ENCODE measurements at regions not wholly inside any gene's neighbourhood (a gene's known extent, or its start where the extent isn't known, plus 50 kb on each side); places are given as distances from the start of the nearest gene placed in this dataset.

DNA sequence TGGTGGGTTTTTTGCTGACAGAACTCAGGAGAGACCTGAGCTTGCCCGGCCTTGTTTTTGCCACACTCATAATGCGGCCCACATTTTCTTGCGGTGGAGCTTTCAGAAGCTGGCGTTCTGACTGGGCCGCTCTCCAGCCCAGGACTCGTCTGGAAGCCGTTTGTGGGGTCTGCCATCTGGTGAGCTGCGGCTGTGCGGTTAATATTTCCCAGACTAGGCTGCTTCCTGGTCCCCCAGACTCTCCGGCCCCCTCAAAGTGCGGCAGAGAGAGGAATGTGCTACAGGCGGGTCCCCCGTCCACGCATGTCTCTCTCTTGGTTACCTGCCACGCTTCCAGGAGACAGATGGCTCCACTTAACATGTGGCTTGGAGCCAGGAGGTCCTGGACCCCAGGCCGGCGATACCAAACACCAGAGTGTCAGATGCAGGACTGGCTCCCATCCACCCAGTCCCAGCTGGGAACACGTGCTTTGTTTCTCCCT lies 128.9 kb upstream of the PMEPA1 start:
- DNase-seq = no peak

DNA sequence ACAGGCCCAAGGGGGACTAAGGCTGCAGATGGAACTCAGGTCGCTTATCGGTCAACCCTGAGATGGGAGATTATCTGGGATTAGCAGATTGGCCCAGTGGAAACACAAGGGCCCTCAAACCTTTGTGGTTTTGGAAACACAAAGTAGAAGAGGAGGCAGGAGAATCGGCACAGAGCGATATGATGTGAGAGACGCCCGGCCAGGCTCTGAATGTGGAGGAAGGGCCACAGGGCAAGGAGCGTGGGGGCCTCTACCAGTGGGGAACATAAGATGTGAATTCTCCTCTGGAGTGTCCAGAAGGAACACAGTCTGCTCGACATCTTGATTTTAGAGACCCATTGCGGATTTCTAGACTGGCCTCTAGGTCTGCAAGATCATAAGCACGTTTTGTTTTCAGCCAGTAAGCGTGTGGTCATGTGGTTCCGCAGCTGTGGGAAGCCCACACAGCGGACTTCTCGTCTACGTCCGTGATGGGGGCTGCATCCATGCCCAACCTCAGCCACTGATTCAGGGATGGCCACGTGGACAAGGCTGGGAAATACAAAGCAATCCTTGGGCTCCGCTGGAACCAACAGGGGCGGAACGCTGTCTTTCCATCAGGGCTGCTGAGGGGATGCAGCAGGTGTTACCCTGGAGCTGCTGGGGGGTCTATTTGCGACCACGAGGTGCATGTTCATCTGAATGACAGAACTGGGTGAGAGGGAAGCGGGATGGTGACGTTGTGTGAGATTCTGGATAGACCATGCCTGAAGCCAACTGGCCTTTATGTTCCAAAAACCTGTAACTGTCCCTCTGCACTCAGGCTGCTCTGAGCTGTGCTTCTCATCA lies 127.6 kb upstream of the PMEPA1 start:
- DNase-seq = no peak

DNA sequence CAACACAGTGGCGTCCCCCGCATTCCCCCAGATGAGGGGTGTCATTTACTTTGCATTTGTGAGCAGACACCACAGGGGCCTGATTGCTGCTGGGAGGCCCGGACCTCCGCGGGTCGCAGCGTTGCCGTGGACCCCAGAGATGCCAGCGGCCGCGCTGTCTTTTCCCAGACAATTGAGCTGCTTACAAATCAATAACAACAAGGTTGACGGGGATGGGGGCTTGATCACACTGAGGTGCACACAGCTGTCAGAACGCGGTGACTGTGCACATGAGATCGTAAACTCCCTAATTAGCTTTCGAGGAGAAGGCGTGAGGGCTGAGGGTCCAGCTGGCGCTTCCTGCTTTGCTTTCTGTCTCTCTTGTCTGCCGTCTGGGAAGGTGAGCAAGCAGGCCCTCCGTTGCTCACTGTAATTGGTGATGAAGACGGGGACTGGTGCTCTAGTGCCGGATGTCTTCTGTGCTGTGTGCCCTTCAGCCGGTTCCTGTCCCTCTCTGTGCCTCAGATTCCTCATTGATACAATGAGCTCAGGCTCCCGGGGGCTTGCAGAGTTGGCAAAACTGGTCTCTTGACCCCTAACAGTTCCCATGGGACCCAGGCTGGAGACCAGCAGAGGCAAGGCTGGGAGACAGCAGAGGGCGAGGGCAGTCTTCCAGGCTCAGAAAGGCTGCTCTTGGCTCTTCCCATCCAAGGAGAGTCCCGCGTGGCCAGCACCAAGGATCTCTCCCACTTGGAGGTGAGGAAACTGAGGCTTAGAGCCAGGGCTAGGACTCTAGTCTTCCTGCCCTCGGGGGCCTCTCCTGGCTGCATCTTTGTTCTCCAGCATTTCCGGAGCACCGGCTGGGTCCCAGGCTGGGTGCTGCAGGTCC lies 126.0 kb upstream of the PMEPA1 start:
- DNase-seq = no peak

DNA sequence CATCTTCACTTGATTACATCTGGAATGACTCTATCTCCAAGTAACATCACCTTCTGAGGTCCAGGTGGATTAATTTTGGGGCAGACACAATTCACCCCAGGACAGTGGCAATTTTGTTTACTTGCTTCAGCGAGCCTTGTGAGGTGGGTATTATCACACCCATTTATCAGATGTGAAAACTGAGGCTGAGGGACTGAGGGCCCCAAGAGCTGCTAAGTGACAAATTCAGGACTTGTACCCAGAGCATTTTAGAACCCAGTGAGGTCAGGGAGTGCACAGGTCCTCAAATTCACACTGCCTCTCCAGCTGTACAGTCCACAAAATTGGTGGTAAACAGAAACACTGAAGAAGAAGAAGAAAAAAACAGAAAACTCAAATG lies 125.2 kb upstream of the PMEPA1 start:
- DNase-seq = no peak

DNA sequence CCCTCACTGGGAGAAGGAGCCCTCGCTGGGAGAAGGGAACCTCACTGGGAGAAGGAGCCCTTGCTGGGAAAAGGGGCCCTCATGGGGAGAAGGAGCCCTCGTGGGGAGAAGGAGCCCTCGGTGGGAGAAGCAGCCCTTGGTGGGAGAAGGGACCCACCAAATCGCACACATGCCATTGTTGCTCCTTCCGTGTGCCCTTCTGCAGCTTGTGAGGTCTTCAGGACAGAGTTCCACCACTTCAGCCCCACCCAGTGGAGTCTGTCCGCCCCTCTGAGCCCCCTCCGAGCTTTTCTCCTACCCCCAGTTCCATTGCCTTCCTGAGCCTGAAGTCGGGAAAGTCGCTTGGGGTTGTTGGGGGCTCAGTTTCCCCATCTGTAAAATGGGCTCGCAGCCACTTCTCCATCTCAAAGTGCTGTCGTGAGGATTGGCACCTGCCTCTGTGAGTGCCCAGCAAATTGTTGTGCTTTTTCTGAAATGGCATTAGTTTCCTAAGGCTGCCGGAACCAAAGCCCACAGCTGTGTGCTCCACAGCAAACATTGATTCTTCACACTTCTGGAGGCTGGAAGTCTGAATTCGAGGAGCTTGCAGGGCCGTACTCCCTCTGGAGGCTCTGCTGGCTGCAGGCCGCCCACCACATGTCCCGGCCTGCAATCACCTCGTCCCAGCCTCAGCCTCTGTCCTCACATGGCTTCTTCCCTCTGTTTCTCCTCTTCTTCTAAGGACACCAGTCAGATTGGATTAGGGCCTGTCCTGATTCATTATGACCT lies 124.7 kb upstream of the PMEPA1 start:
- no peak for DNase-seq

DNA sequence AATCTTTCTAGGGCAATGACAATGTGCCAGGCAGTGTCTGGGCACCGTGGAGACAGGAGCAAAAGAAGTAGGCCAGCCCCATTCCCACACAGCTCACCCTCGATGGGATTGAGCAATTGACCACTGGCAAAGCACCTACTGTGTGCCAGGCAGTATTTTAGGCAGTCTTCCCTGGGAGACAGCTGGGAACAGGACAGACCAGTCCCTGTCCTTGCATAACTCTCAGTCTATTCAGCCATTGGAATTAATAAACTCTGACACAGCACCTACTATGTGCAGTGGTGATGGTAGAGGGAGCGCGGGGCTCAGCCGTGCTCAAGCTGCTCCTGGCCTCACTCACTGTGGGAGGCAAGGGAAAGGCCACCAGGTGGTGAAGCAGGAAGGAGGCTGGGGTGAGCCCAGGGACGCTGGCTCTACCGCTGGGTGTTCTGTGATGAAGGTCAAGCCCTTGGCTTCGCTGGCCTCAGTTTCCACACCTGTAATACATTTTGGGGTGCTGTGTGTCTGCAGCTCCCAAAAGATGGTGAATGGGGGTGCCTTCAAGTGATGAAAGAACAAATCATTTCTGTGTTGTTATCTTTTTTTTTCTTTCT lies 122.3 kb upstream of the PMEPA1 start:
- no peak for DNase-seq

DNA sequence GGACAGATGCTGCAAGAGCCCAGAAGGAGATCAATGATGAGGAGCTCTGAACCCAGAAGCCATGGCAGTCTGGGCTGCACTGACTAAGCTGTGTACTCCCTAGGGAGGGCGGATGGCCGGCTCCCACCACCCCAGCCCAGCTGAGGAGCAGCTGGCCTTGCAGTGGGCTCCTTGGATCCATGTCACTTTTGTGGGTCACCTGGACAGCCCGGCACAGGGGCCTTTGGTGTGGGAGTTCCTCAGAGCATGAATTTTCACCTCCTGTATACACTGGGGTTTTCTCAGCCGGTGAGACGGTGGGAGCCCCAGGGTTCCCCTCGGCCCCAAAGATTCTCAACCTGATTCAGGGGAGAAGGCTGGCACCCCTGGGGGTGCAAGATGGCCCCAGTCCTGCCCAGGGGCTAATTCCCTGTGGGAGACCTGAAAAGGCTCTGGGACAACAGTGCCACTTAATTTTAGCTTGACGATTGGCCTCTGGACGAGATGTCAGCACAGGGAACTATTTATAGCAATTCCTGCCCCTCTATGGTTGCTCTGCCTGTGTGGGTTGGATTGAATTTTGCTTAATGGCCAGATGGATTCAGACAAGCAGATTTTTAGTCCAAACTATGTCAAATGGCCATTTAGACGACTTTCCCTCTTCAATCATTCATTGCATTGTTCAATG lies 121.6 kb upstream of the PMEPA1 start:
- no peak for DNase-seq

DNA sequence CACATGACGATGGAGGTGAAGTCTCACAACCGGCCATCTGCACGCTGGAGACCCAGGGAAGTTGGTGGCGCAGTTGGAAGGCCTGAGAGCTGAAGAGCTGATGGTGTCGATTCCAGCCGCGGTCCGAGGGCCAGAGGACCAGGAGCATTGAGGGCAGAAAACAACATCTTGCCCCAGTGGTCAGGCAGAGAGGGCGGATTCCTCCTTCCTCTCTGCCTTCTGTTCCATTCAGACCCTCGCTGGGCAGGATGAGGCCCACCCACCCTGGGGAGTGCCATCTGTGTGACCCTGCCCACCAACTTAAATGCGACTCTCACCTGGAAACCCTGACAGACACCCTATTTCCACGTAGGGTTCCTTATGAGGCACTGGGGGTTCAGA lies 120.7 kb upstream of the PMEPA1 start:
- no peak for DNase-seq

DNA sequence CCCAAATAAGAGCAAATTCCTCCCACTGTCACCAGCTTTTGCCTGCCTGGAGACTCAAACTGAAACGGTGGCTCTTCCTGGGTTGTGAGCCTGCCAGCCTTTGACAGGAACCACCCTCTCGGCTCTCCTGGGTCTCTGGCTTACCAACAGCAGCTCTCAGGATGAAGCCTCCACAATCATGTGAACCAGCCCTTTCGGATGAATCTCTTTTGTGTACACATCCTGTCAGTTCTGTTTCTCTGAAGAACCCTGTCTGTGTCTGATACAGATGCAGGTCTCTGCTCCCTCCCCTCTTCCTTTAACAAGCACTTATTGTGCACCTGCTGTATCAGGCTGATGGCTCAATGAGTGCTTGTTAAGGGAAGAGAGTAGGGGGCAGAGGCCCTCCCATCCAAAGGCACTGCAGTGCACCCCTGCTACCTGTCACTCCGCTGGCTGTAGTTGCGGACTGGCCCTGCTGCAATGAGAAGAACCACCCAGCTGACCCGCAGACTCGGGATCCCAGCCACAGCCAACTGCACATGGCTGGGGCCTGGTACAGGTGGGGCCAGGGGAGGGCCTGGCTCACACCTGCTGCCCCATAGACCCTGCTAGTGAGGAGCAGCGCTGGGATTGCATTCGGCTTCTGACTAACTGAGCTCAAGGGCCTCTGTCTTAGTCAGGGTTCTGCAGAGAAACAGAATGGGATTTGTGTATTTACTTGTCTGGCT lies 120.1 kb upstream of the PMEPA1 start:
- no peak for DNase-seq

DNA sequence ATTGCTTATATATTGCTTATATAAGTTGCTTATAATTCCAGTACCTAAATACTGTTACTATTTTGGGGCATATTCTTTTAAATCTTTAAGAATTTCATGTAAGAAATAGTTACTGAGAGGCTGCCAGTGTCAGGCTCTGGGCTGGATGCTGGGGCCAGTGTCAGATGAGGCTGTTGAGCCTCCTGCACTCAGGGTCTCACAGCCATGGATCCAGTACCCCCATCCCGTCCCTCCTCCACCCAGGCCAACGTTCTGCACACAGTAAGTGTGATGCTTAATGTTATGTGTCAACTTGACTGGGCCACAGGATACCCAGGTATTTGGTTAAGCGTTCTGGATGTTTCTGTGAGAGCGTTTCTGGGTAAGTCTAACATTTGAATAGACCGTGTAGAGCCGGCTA lies 119.5 kb upstream of the PMEPA1 start:
- no peak for DNase-seq

DNA sequence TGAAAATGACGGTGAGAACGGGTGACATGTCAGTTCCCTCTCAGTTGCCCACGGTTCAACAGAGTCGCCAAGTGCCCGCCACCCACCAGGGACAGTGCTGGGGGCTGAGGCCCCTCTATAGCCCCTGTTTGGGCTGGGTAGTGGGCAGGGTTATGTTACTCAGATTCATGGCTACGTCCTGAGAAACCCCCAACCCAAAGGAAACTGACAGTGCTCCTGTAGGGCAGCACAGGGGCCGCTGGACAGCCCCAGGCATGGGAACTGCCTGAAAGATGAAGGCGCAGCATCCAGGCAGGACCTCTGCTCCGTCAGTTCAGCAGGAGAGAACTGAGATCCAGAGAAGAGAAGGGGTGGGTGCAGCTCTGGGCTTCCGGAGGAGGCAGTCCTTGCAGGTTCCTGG lies 118.9 kb upstream of the PMEPA1 start:
- no peak for DNase-seq

DNA sequence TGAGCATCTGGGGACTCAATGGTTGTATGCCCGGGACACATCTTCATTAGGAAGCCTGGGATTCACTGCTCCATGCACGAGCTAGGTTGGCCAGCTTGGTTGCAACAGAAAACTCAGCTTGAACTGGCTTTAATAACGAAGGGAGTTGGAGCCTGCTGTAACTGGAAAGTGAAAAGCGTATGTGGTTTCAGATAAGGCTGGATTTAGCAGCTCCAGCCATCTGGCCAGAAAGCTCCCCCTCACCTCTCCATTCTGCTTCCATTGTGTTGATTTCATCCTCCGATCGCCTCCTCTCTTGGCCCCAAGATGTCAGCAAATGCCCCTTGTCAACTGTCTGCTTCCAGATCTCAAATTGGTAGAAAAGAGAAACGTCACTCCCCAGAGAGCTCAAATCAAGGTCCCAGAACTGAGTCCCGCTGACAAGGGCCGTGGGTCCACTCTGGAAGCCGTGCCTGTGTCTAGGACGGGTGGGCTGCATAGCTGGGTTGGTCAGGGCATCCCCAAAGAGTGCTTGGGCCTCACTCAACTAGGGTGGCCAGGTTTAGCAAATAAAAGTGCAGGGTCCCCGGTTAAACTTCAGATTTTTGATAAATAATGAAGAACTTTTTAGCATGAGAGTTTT lies 117.0 kb upstream of the PMEPA1 start:
- no peak for DNase-seq

DNA sequence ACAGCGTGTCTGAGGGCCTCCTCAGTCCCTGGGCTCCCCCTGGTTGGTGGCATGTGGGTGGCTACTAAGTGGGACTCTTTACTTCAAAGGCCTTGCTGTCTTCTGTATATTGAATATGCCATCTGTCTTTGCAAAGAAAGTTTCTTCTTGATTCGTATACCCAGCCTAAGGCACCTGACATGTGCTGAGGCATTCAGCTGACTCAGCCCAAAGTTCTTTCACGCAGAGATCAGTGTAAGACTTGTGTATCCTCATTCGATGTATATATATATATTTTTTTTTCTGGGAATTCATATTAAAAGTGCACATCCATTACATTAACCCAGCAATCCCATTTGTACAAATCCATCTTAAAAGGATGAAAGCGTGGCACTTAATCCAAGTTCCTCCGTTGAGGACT lies 115.1 kb upstream of the PMEPA1 start:
- no peak for DNase-seq

DNA sequence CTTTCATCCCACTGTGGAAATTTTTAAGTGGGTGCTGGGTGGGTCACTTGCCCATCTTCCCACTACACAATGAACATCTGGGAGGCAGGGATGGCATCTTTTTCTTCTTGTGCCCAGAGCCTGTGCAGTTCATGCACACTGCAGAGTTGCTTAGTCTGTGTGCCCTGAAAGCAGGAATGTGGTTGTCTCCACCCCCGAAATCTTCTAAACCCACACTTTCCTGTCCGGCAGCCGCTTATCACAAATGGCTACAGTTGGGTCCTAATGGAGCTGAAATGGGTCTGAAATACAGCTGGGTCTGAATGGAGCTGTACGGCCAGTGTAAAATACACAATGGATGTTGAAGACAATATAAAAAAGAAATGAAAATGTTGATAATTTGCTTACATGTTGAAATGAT lies 112.1 kb upstream of the PMEPA1 start:
- DNase-seq = no peak

DNA sequence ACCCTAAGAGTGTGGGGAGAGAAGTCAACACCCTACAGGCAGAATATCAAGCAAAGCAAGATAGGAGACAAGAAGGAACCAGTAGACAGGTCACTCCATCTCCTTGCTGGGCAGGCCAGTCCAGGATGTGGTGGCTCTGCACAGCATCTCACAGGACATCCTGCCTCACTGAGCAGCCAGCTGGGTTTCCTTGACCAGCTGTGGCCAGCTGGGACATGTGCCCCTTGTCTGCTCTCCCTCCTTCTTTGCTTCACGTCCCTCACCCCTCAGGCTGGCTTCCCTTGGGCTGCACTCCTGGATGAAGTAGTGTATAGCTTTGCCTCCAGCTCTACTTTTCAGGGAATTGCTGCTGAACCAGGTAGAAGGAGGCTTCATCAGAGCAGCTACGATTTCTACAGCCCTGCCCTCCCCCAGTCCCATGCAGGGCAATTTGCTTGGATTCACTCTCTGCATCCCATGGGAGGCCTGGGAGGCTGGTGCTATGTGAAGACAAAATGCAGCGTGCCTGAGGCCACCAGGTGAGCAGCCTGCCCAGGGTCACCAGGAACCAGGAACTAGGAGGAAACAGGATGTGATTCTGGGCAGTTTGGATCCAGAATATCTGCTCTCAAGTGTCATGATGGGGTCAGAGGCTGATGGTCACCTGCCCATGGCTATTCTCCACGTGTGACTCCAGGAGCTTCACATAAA lies 110.0 kb upstream of the PMEPA1 start:
- no peak for DNase-seq

DNA sequence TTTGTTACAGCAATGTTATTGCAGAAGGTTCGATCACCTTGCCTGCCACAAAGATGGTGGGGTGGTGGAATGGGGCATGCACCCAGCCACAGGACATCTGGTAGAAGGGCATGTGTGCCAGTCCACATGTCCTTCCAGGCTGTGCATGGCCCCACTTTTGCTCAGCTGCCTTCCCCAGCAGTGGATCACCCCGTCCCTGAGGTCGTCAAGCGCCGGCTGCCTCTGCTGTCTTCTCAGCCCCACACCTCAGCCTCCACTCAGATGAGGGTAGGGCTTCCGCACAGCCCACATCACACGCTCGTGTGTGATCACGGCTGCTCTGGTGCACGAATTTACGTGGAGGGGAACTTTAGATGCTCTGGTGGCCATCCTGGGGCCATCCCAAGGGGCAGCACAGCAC lies 109.5 kb upstream of the PMEPA1 start:
- no peak for DNase-seq

DNA sequence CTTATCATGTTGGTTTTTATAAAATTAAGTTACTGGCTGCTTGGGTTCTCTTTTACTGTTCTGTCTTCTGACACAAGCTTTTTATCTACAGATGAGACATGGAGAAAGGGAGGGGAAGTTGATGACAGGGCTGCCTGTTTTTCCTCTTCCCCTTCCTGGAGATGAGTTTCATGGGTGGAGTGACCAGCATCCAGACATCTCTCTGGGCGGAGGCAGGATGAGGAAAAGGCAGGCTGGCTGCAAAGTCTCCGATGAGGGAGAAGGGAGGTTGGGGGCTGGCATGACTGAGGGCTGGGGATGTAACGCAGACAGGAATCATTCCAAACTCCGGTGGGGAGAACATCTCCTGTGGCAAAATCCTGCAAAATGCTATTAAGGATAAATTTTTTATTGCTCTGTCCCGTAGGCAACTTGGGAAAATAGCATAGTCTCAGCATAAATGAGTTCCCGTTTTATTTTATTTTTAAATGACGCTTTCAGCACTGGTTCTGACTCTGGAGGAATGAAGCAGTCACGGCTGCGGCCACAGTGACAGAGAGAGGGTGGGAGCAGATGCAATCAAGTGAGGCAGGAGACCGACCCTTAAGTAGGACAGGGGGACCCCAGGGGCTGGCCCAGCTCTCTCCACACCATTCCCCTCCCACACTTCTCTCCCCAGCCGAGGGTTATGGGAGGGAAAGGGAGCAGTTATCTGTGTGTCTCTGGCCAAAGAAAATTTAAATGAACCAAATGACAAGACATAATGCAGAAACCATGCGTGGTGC lies 108.8 kb upstream of the PMEPA1 start:
- DNase-seq = no peak

DNA sequence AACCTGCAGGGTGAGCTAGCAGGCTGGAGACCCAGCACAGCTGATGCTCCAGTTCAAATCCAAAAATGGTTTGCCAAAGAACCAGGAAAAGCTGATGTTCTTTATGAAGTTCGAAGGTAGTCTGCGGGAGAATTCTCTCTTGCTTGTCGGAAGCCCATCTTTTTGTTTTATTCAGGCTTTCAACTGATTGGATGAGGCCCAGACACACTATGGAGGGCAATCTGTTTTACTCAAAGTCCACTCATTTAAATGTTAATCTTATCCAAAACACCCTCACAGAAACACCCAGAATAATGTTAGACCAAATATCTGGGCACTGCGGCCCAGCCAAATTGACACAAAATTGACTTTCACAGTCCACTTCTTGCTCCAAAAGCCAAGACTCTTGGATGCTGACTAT lies 105.6 kb upstream of the PMEPA1 start:
- DNase-seq = no peak

DNA sequence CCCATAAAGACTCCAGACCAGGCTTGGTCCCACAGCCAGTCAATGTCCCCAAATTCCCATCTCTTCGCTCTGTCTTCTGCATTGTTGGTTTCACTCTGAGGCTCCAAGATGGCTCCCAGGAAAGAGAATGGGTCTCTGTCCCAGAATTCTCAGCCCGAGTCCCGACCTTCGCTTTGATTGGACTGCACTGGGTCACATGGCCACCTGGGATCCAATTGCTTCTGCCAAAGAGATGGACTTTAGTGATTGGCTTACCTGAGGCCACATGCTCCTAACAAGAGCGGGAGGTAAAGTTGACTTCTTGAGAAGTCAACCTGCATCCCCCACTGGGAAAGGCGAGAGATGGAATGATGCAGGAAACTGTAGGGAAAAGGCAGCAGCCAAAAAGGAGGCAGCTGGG lies 104.7 kb upstream of the PMEPA1 start:
- no peak for DNase-seq
